H1 (cell line): ENCODE measurements at regions not wholly inside any gene's neighbourhood (a gene's known extent, or its start where the extent isn't known, plus 50 kb on each side); places are given as distances from the start of the nearest gene placed in this dataset.

Source experiments
- CTCF ChIA-PET: fragments of 300-600 bp; sonication (Branson Sonifier 250); formaldehyde crosslinking; loops from one replicate; lab custom pipeline; 2021; ENCODE audit not compliant: partially characterized antibody; lab: Charles Lee
- POLR2A ChIA-PET: fragments of 300-600 bp; sonication (Branson Sonifier 250); formaldehyde crosslinking; loops from one replicate; lab custom pipeline; 2021; ENCODE audit warnings: inconsistent platforms; ENCODE audit not compliant: partially characterized antibody; lab: Charles Lee
- DNase-seq, 2 experiments: peaks; one replicate each; pipeline versions ENCODE4 v3.0.0 to v3.0.0-alpha.2; 2010 to 2022; ENCODE audit warnings: low spot score in 2 of 2, low read depth in 1 of 2, mixed read lengths in 1 of 2
- FAIRE-seq: peaks from 2 replicates; lab custom pipeline; 2011; peaks lifted over from hg19 to GRCh38; lab: Jason Lieb, UNC
- H2AFZ ChIP-seq: 2 replicates; pipeline ENCODE4 v1.8.1; 2012; ENCODE audit warnings: low read length, inconsistent platforms
- H2AK5ac ChIP-seq: 2 replicates; pipeline ENCODE4 v1.6.1; 2013; ENCODE audit warnings: low read depth, low read length
- H2BK120ac ChIP-seq: replicated peaks from 2 replicates; pipeline ENCODE3; 2013; ENCODE audit warnings: low read depth, low read length, inconsistent platforms
- H2BK12ac ChIP-seq: 2 replicates; pipeline ENCODE4 v1.6.1; 2013; ENCODE audit warnings: low read depth, low read length
- H2BK15ac ChIP-seq: 2 replicates; pipeline ENCODE4 v1.6.1; 2013; ENCODE audit warnings: low read length
- H2BK20ac ChIP-seq: 2 replicates; pipeline ENCODE4 v1.6.1; 2013; ENCODE audit warnings: low read length
- H2BK5ac ChIP-seq: 2 replicates; pipeline ENCODE4 v1.6.1; 2013; ENCODE audit warnings: low read depth, low read length
- H3K14ac ChIP-seq: 2 replicates; pipeline ENCODE4 v1.6.1; 2013; ENCODE audit warnings: inconsistent platforms; ENCODE audit not compliant: insufficient read length
- H3K18ac ChIP-seq: 2 replicates; pipeline ENCODE4 v1.6.1; 2013; ENCODE audit warnings: low read length; ENCODE audit errors: extremely low read depth
- H3K23ac ChIP-seq: 2 replicates; pipeline ENCODE4 v1.6.1; 2013; ENCODE audit warnings: inconsistent platforms; ENCODE audit not compliant: insufficient read length
- H3K23me2 ChIP-seq: 2 replicates; pipeline ENCODE4 v1.6.1; 2013; ENCODE audit warnings: low read depth, low read length
- H3K27ac ChIP-seq: 2 replicates; pipeline ENCODE4 v1.6.1; 2011; ENCODE audit warnings: low read depth, low read length, inconsistent platforms
- H3K27me3 ChIP-seq, 4 experiments: replicated peaks in 1 of 4; 1 replicate in 1 of 4; 2 replicates in 3 of 4; pipeline versions ENCODE4 v1.6.1 to v1.8.1; 2011 to 2013; ENCODE audit warnings: low read length in 3 of 4, mild to moderate bottlenecking in 3 of 4, inconsistent platforms in 2 of 4, mixed read lengths in 2 of 4, moderate library complexity in 1 of 4; ENCODE audit not compliant: control insufficient read depth in 3 of 4, insufficient read depth in 3 of 4; ENCODE audit errors: extremely low read depth in 1 of 4
- H3K36me3 ChIP-seq, 4 experiments: 2 replicates each; pipeline versions ENCODE4 v1.6.1 to v1.8.1; 2011 to 2013; ENCODE audit warnings: mild to moderate bottlenecking in 4 of 4, low read length in 3 of 4, moderate library complexity in 2 of 4, control low read depth in 1 of 4, inconsistent platforms in 1 of 4; ENCODE audit not compliant: insufficient read depth in 4 of 4, control insufficient read depth in 2 of 4
- H3K4ac ChIP-seq: replicated peaks from 2 replicates; pipeline ENCODE3; 2013; ENCODE audit warnings: low read length, low read depth, mixed read lengths, inconsistent platforms; ENCODE audit not compliant: insufficient read length
- H3K4me1 ChIP-seq, 4 experiments: replicated peaks in 1 of 4; 1 replicate in 1 of 4; 2 replicates in 3 of 4; pipeline versions ENCODE4 v1.6.1 to v1.8.1; 2011 to 2013; ENCODE audit warnings: low read length in 3 of 4, inconsistent platforms in 2 of 4, mixed read lengths in 1 of 4; ENCODE audit not compliant: insufficient read depth in 4 of 4, control insufficient read depth in 3 of 4
- H3K4me2 ChIP-seq, 2 experiments: 2 replicates each; pipeline versions ENCODE4 v1.6.1 to v1.8.1; 2011 to 2013; ENCODE audit warnings: low read depth in 2 of 2, low read length in 2 of 2, control low read depth in 1 of 2, inconsistent platforms in 1 of 2, mild to moderate bottlenecking in 1 of 2; ENCODE audit not compliant: insufficient read depth in 1 of 2
- H3K4me3 ChIP-seq, 4 experiments: fragments of 200-600, 300-600 bp in 1 of 4; sonication (generic), shearing (Covaris generic), sonication (Bioruptor Twin) in 1 of 4; 2 replicates each; pipeline versions ENCODE4 v1.5.1 to v1.8.1; 2011 to 2016; ENCODE audit warnings: low read length in 4 of 4, low read depth in 3 of 4, control low read depth in 2 of 4, inconsistent platforms in 2 of 4, mild to moderate bottlenecking in 2 of 4, mixed read lengths in 1 of 4, moderate library complexity in 1 of 4; ENCODE audit not compliant: insufficient read depth in 2 of 4; ENCODE audit errors: extremely low read depth in 1 of 4
- H3K56ac ChIP-seq: replicated peaks from 2 replicates; pipeline ENCODE3; 2013; ENCODE audit warnings: low read depth, mild to moderate bottlenecking, mixed read lengths, low read length, inconsistent platforms; ENCODE audit not compliant: insufficient read length
- H3K79me1 ChIP-seq: 2 replicates; pipeline ENCODE4 v1.6.1; 2013; ENCODE audit warnings: low read depth, low read length, control low read depth
- H3K79me2 ChIP-seq, 2 experiments: 2 replicates each; pipeline versions ENCODE4 v1.6.1 to v1.8.1; 2012 to 2013; ENCODE audit warnings: low read length in 2 of 2, mild to moderate bottlenecking in 2 of 2, inconsistent platforms in 1 of 2; ENCODE audit not compliant: insufficient read depth in 2 of 2, control insufficient read depth in 1 of 2
- H3K9ac ChIP-seq, 4 experiments: replicated peaks in 1 of 4; 1 replicate in 1 of 4; 2 replicates in 3 of 4; pipeline versions ENCODE4 v1.6.1 to v1.8.1; 2011 to 2013; ENCODE audit warnings: low read depth in 3 of 4, low read length in 3 of 4, control low read depth in 2 of 4, mild to moderate bottlenecking in 2 of 4, moderate library complexity in 2 of 4, inconsistent platforms in 1 of 4; ENCODE audit errors: extremely low read depth in 1 of 4
- H3K9me3 ChIP-seq, 2 experiments: 2 replicates each; pipeline versions ENCODE4 v1.6.1 to v1.8.1; 2012 to 2013; ENCODE audit warnings: mild to moderate bottlenecking in 2 of 2, moderate library complexity in 2 of 2, control low read depth in 1 of 2, inconsistent platforms in 1 of 2, low read depth in 1 of 2, low read length in 1 of 2, mixed read lengths in 1 of 2; ENCODE audit not compliant: insufficient read depth in 2 of 2
- H4K20me1 ChIP-seq, 2 experiments: replicated peaks in 1 of 2; 2 replicates each; pipeline versions ENCODE3 to v1.8.1; 2011 to 2013; ENCODE audit warnings: inconsistent platforms in 2 of 2, low read length in 2 of 2, mild to moderate bottlenecking in 1 of 2; ENCODE audit not compliant: insufficient read depth in 2 of 2, control insufficient read depth in 1 of 2
- H4K5ac ChIP-seq: 2 replicates; pipeline ENCODE4 v1.6.1; 2013; ENCODE audit warnings: low read length, low read depth, mixed read lengths, inconsistent platforms; ENCODE audit not compliant: insufficient read length
- H4K8ac ChIP-seq: 2 replicates; pipeline ENCODE4 v1.8.0; 2013; ENCODE audit warnings: mild to moderate bottlenecking, moderate library complexity, low read length, inconsistent platforms; ENCODE audit not compliant: insufficient read depth; ENCODE audit errors: extremely low read depth
- H4K91ac ChIP-seq: replicated peaks from 2 replicates; pipeline ENCODE3; 2013; ENCODE audit warnings: low read length, mixed read lengths, inconsistent platforms; ENCODE audit not compliant: insufficient read length
- CBX8 ChIP-seq: fragments of 300-800, 300-1000 bp; sonication (generic); IDR thresholded peaks from 2 replicates; pipeline ENCODE4 v1.7.1; 2016; ENCODE audit warnings: low read depth, low read length, borderline replicate concordance
- EZH2 ChIP-seq: fragments of 200-600 bp; sonication (generic); IDR thresholded peaks from 2 replicates; pipeline ENCODE4 v1.7.1; 2012; ENCODE audit warnings: low read depth, mild to moderate bottlenecking, moderate library complexity, low read length, inconsistent platforms; ENCODE audit not compliant: severe bottlenecking
- PHF8 ChIP-seq: fragments of 200-600 bp; sonication (generic); conservative IDR thresholded peaks from 2 replicates; pipeline ENCODE4 v1.7.1; 2012; ENCODE audit warnings: low read depth, mild to moderate bottlenecking, inconsistent platforms, low read length, moderate library complexity
- RXRA ChIP-seq: IDR thresholded peaks from 2 replicates; pipeline ENCODE4 v1.6.1; 2011; ENCODE audit warnings: low read depth, mild to moderate bottlenecking, low read length, moderate library complexity; ENCODE audit not compliant: insufficient read depth
- SIX5 ChIP-seq: IDR thresholded peaks from 2 replicates; pipeline ENCODE4 v1.6.1; 2011; ENCODE audit warnings: mild to moderate bottlenecking, low read depth, low read length
- SP1 ChIP-seq: IDR thresholded peaks from 2 replicates; pipeline ENCODE4 v1.6.1; 2011; ENCODE audit warnings: low read depth, low read length
- SP2 ChIP-seq: IDR thresholded peaks from 2 replicates; pipeline ENCODE4 v1.6.1; 2012; ENCODE audit warnings: mild to moderate bottlenecking, low read length, inconsistent platforms
- WGBS, 2 experiments: shearing (Covaris generic) in 1 of 2; methylation state at CpG; one replicate each; pipeline versions ENCODE4 v1.1.6 to v1.1.7; 2013 to 2015; ENCODE audit warnings: low lambda C conversion rate in 2 of 2, mixed read lengths in 2 of 2, inconsistent platforms in 1 of 2, low coverage in 1 of 2, missing lambda C conversion rate in 1 of 2; ENCODE audit not compliant: insufficient replicate concordance in 2 of 2, insufficient coverage in 1 of 2, insufficient read length in 1 of 2; ENCODE audit errors: extremely low coverage in 1 of 2, missing lambda C conversion rate in 1 of 2; 5-methylcytosine and 5-hydroxymethylcytosine counted together

DNA sequence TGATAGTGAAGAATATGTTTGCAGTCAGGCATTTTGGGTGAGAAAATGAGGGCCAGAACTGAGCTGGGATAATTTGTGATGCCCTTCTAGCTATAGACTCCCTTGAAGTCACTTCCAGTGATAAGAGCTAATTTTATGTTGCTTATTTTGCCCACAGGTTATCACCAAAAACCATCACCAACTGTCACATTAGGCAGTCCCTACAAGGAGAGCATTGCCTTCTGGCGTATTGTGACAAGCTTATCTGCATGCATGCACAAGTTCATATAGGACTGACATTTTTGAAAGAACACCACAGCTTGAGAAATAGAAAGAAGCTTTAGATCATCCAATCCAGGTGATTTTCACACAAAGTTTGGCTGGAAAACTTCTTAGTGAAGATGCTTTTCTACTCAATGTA lies 735.3 kb upstream of the RAG2 start:
- Histone ChIP-seq H3K9me3 (no peaks in the 10 kb centered on the region), H2BK12ac (no peak overlapping the region), H2BK15ac (no peak overlapping the region), H4K20me1 (no peaks in the 10 kb centered on the region), H3K4me1 (no peaks in the 10 kb centered on the region), H3K56ac (no peak overlapping the region), H3K18ac (no peak overlapping the region), H2BK20ac (no peak overlapping the region), H2BK5ac (no peak overlapping the region), H3K23me2 (no peaks in the 10 kb centered on the region), H3K14ac (no peak overlapping the region), H4K5ac (no peak overlapping the region), H2AFZ (no peak overlapping the region), H2AK5ac (no peak overlapping the region), H3K4me2 (no peak overlapping the region), H3K23ac (no peak overlapping the region), H3K36me3 (no peaks in the 10 kb centered on the region), H3K9ac (no peak overlapping the region), H4K8ac (no peak overlapping the region), H3K4ac (no peak overlapping the region), H3K27ac (no peak overlapping the region), H3K79me2 (no peaks in the 10 kb centered on the region), H3K79me1 (no peaks in the 10 kb centered on the region), H4K91ac (no peak overlapping the region), H3K4me3 (no peak overlapping the region), H2BK120ac (no peak overlapping the region), H3K27me3 (no peaks in the 10 kb centered on the region)
- TF ChIP-seq SIX5: no peak
- no peak for TF ChIP-seq RXRA
- no peak for TF ChIP-seq SP2
- no peak for TF ChIP-seq PHF8
- no peak for TF ChIP-seq CBX8
- no peak for TF ChIP-seq SP1
- TF ChIP-seq EZH2: no peak
- FAIRE-seq (no peak), DNase-seq (no peak)
- ChIA-PET POLR2A (no interaction called here), CTCF (interaction anchor here (1.4 kb wide), 1 partner anchor 13 kb away, joined by 3 read pairs; no protein-coding TSS in a partner anchor)
- 100% methylated on average over 1 of the region's 1 CpG; no CpG with 5 or more reads in 1 of the 2 experiments for WGBS, 2 experiments
